ENCODE measurements at regions not wholly inside any gene's neighbourhood (a gene's known extent, or its start where the extent isn't known, plus 50 kb on each side); places are given as distances from the start of the nearest gene placed in this dataset.

DNA sequence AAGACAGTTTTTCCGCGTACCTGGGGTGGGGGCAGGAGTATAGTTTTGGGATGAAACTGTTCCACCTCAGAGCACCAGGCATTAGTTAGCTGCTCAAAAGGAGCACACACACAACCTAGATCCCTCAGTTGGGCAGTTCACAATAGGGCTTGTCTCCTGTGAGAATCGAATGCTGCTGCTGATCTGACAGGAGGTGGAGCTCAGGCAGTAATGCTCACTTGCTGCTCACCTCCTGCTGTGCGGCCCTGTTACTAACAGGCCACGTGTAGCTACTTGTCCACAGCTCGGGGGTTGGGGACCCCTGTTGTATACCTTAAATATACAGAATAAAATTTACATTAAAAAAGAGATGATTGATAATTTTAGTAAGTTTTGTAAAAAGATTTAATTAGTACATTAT lies 191.5 kb downstream of the SLC7A11 start:
- intact Hi-C loops (cut with micrococcal nuclease; ENCODE audit: unreplicated experiment) (no loop called here), in situ Hi-C loops (cut with MboI) (no loop called here)
- no peak for ATAC-seq
- no peak overlapping the region for H3K4me2 ChIP-seq (ENCODE audit: control insufficient read depth, insufficient read depth)
- no peaks in the 10 kb centered on the region for H3K9me3 ChIP-seq (replicated peaks; ENCODE audit: control insufficient read depth, insufficient read depth, low read length)
- H3K79me2 ChIP-seq (ENCODE audit: control insufficient read depth, insufficient read depth, low read length): no peaks in the 10 kb centered on the region
- no peak overlapping the region for H3K4me3 ChIP-seq
- no peaks in the 10 kb centered on the region for H4K20me1 ChIP-seq (ENCODE audit: control insufficient read depth, insufficient read depth)
- ChIA-PET CTCF (interaction anchor here (1.5 to 1.8 kb wide), 2 partner anchors 15 to 35 kb away, joined by 3 to 5 read pairs; no protein-coding TSS in a partner anchor), SMC1A (ENCODE audit: uncharacterized antibody, unreplicated experiment) (no interaction called here), RAD21 (ENCODE audit: unreplicated experiment) (no interaction called here), POLR2A (no interaction called here)
- no peak overlapping the region for H3K9ac ChIP-seq (ENCODE audit: control insufficient read depth, insufficient read depth, low read length)
- H3K4me1 ChIP-seq (ENCODE audit: control insufficient read depth, insufficient read depth, low read length): no peaks in the 10 kb centered on the region
- H2AFZ ChIP-seq (ENCODE audit: control insufficient read depth, low read depth, low read length): no peak overlapping the region
- H3K36me3 ChIP-seq (ENCODE audit: control insufficient read depth in 2 of 2, insufficient read depth in 2 of 2, low read length in 1 of 2): no peaks in the 10 kb centered on the region
- no peak overlapping the region for H3K27ac ChIP-seq (ENCODE audit: control insufficient read depth, insufficient read depth)
- 33% methylated on average over 6 of the region's 6 CpGs for WGBS (ENCODE audit: insufficient coverage, insufficient replicate concordance, low lambda C conversion rate, missing lambda C conversion rate)
- FAIRE-seq: no peak
- no peaks in the 10 kb centered on the region for H3K27me3 ChIP-seq (replicated peaks in 1 of 2; ENCODE audit: control insufficient read depth in 2 of 2, insufficient read depth in 2 of 2, low read length in 1 of 2)
- BruUV-seq (replicated peaks): no TSS peak
- no peak for DNase-seq (ENCODE audit: low read depth, low spot score)
- TF ChIP-seq BCL11A (IDR thresholded peaks at IDR 0.05; ENCODE audit: low read depth, low read length): no peak
- TF ChIP-seq YBX1 (IDR thresholded peaks at IDR 0.05): no peak
- TF ChIP-seq, protein P1, sequence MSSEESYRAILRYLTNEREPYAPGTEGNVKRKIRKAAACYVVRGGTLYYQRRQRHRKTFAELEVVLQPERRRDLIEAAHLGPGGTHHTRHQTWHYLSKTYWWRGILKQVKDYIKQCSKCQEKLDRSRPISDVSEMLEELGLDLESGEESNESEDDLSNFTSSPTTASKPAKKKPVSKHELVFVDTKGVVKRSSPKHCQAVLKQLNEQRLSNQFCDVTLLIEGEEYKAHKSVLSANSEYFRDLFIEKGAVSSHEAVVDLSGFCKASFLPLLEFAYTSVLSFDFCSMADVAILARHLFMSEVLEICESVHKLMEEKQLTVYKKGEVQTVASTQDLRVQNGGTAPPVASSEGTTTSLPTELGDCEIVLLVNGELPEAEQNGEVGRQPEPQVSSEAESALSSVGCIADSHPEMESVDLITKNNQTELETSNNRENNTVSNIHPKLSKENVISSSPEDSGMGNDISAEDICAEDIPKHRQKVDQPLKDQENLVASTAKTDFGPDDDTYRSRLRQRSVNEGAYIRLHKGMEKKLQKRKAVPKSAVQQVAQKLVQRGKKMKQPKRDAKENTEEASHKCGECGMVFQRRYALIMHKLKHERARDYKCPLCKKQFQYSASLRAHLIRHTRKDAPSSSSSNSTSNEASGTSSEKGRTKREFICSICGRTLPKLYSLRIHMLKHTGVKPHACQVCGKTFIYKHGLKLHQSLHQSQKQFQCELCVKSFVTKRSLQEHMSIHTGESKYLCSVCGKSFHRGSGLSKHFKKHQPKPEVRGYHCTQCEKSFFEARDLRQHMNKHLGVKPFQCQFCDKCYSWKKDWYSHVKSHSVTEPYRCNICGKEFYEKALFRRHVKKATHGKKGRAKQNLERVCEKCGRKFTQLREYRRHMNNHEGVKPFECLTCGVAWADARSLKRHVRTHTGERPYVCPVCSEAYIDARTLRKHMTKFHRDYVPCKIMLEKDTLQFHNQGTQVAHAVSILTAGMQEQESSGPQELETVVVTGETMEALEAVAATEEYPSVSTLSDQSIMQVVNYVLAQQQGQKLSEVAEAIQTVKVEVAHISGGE (CRISPR knock-in tag; IDR thresholded peaks at IDR 0.05): no peak
- no peak for TF ChIP-seq SMAD1 (IDR thresholded peaks at IDR 0.05; ENCODE audit: low read depth, partially characterized antibody)
- no peak for TF ChIP-seq SIN3A (IDR thresholded peaks at IDR 0.05; ENCODE audit: low read depth, low read length)
- TF ChIP-seq, protein P2, sequence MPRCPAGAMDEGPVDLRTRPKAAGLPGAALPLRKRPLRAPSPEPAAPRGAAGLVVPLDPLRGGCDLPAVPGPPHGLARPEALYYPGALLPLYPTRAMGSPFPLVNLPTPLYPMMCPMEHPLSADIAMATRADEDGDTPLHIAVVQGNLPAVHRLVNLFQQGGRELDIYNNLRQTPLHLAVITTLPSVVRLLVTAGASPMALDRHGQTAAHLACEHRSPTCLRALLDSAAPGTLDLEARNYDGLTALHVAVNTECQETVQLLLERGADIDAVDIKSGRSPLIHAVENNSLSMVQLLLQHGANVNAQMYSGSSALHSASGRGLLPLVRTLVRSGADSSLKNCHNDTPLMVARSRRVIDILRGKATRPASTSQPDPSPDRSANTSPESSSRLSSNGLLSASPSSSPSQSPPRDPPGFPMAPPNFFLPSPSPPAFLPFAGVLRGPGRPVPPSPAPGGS (IDR thresholded peaks at IDR 0.05; ENCODE audit: borderline replicate concordance, insufficient read depth, low read depth, low read length, poor library complexity, severe bottlenecking): no peak
- no peak for TF ChIP-seq PAX5 (IDR thresholded peaks at IDR 0.05; ENCODE audit: borderline replicate concordance, low read depth, low read length)
- TF ChIP-seq POLR2AphosphoS5 (IDR thresholded peaks at IDR 0.05; ENCODE audit: low read length): no peak
- no peak for TF ChIP-seq CEBPB (IDR thresholded peaks at IDR 0.05; ENCODE audit: borderline replicate concordance in 1 of 2, low read depth in 2 of 2, low read length in 2 of 2)
- no peak for TF ChIP-seq RBBP5 (conservative IDR thresholded peaks at IDR 0.05)
- TF ChIP-seq SRF (IDR thresholded peaks at IDR 0.05; ENCODE audit: low read depth in 2 of 2, low read length in 2 of 2): no peak
- no peak for TF ChIP-seq HCFC1 (IDR thresholded peaks at IDR 0.05; ENCODE audit: low read length)
- no peak for TF ChIP-seq KAT2A (conservative IDR thresholded peaks at IDR 0.05; ENCODE audit: control insufficient read depth, low read depth, low read length)
- no peak for TF ChIP-seq NFYA (IDR thresholded peaks at IDR 0.05; ENCODE audit: borderline replicate concordance, low read depth, low read length)
- no peak for TF ChIP-seq WRNIP1 (IDR thresholded peaks at IDR 0.05; ENCODE audit: borderline replicate concordance, low read depth, low read length)
- TF ChIP-seq, protein P3, sequence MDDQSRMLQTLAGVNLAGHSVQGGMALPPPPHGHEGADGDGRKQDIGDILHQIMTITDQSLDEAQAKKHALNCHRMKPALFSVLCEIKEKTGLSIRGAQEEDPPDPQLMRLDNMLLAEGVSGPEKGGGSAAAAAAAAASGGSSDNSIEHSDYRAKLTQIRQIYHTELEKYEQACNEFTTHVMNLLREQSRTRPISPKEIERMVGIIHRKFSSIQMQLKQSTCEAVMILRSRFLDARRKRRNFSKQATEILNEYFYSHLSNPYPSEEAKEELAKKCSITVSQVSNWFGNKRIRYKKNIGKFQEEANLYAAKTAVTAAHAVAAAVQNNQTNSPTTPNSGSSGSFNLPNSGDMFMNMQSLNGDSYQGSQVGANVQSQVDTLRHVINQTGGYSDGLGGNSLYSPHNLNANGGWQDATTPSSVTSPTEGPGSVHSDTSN (IDR thresholded peaks at IDR 0.05; ENCODE audit: insufficient replicate concordance, low read depth, low read length): no peak
- TF ChIP-seq IKZF1 (conservative IDR thresholded peaks at IDR 0.05): no peak
- no peak for TF ChIP-seq SUZ12 (IDR thresholded peaks at IDR 0.05; ENCODE audit: unreplicated experiment)
- TF ChIP-seq EZH2 (IDR thresholded peaks at IDR 0.05; ENCODE audit: borderline replicate concordance, control insufficient read depth, low read depth, low read length): no peak

Measured in GM12878 (cell line).